Liver (tissue), 8 donors: ENCODE measurements at regions not wholly inside any gene's neighbourhood (a gene's known extent, or its start where the extent isn't known, plus 50 kb on each side); places are given as distances from the start of the nearest gene placed in this dataset.

Source experiments
- DNase-seq: peaks from one replicate; pipeline ENCODE4 v3.0.0-alpha.2; 2017; ENCODE audit warnings: low spot score
- H3K27ac ChIP-seq, 2 donors: one replicate each; pipeline ENCODE4 v1.7.0; 2013; ENCODE audit warnings: inconsistent platforms in 2 of 2, low read length in 2 of 2, control low read depth in 1 of 2, low read depth in 1 of 2, mild to moderate bottlenecking in 1 of 2
- H3K27me3 ChIP-seq, 4 donors: one replicate each; pipeline versions ENCODE4 v1.6.1 to v1.7.0; 2013; ENCODE audit warnings: low read length in 3 of 4, inconsistent platforms in 1 of 4, mild to moderate bottlenecking in 1 of 4, moderate library complexity in 1 of 4; ENCODE audit not compliant: control insufficient read depth in 4 of 4, insufficient read depth in 4 of 4
- H3K36me3 ChIP-seq, 4 donors: one replicate each; pipeline versions ENCODE4 v1.6.1 to v1.7.0; 2013; ENCODE audit warnings: low read length in 3 of 4, mild to moderate bottlenecking in 3 of 4, low read depth in 1 of 4, moderate library complexity in 1 of 4; ENCODE audit not compliant: control insufficient read depth in 4 of 4, insufficient read depth in 3 of 4
- H3K4me1 ChIP-seq, 4 donors: one replicate each; pipeline versions ENCODE4 v1.6.1 to v1.7.0; 2013; ENCODE audit warnings: low read length in 3 of 4, mild to moderate bottlenecking in 3 of 4, moderate library complexity in 1 of 4; ENCODE audit not compliant: control insufficient read depth in 4 of 4, insufficient read depth in 4 of 4
- H3K4me3 ChIP-seq, 3 donors: one replicate each; pipeline versions ENCODE4 v1.6.1 to v1.7.0; 2013; ENCODE audit warnings: low read length in 3 of 3, control low read depth in 1 of 3, low read depth in 1 of 3, mild to moderate bottlenecking in 1 of 3
- H3K9ac ChIP-seq, 2 donors: one replicate each; pipeline ENCODE4 v1.7.0; 2013; ENCODE audit warnings: low read length in 2 of 2, mild to moderate bottlenecking in 2 of 2, moderate library complexity in 2 of 2, control low read depth in 1 of 2, low read depth in 1 of 2
- H3K9me3 ChIP-seq, 4 donors: one replicate each; pipeline versions ENCODE4 v1.6.1 to v1.7.0; 2013; ENCODE audit warnings: low read length in 3 of 4; ENCODE audit not compliant: control insufficient read depth in 4 of 4
- EGR1 ChIP-seq, 2 donors: IDR thresholded peaks; 2 replicates each; pipeline ENCODE4 v1.6.1; 2016 to 2018; ENCODE audit warnings: antibody characterized with exemption in 2 of 2, low read depth in 2 of 2
- FOXA1 ChIP-seq: IDR thresholded peaks from 2 replicates; pipeline ENCODE4 v1.6.1; 2016; ENCODE audit warnings: antibody characterized with exemption
- HNF4A ChIP-seq, 2 donors: conservative IDR thresholded peaks; 2 replicates each; pipeline ENCODE4 v1.6.1; 2016; ENCODE audit warnings: antibody characterized with exemption in 2 of 2, mild to moderate bottlenecking in 2 of 2
- HNF4G ChIP-seq: IDR thresholded peaks from 2 replicates; pipeline ENCODE4 v1.6.1; 2016; ENCODE audit warnings: antibody characterized with exemption
- JUND ChIP-seq, 2 donors: IDR thresholded peaks; 2 replicates each; pipeline ENCODE4 v1.6.1; 2016; ENCODE audit warnings: antibody characterized with exemption in 2 of 2
- MAX ChIP-seq: IDR thresholded peaks from 2 replicates; pipeline ENCODE4 v1.6.1; 2016; ENCODE audit warnings: antibody characterized with exemption
- RAD21 ChIP-seq, 2 donors: IDR thresholded peaks; 2 replicates each; pipeline ENCODE4 v1.6.1; 2016; ENCODE audit warnings: antibody characterized with exemption in 2 of 2, mild to moderate bottlenecking in 2 of 2
- REST ChIP-seq: IDR thresholded peaks from 2 replicates; pipeline ENCODE4 v1.6.1; 2016; ENCODE audit warnings: antibody characterized with exemption, mild to moderate bottlenecking
- RXRA ChIP-seq, 2 donors: IDR thresholded peaks; 2 replicates each; pipeline ENCODE4 v1.6.1; 2017 to 2018; ENCODE audit warnings: antibody characterized with exemption in 2 of 2, mild to moderate bottlenecking in 1 of 2
- TAF1 ChIP-seq: conservative IDR thresholded peaks from 2 replicates; pipeline ENCODE4 v1.6.1; 2016; ENCODE audit warnings: antibody characterized with exemption, mild to moderate bottlenecking
- YY1 ChIP-seq: IDR thresholded peaks from 2 replicates; pipeline ENCODE4 v1.6.1; 2016; ENCODE audit warnings: antibody characterized with exemption, mild to moderate bottlenecking
- WGBS: extraction: QIAGEN DNeasy Blood & Tissue Kit; methylation state at CpG from one replicate; pipeline ENCODE4 v1.1.7; 2013; 5-methylcytosine and 5-hydroxymethylcytosine counted together
- TF ChIP-seq, protein P1 (sequence below): IDR thresholded peaks from 2 replicates; pipeline ENCODE4 v1.6.1; 2016; ENCODE audit warnings: antibody characterized with exemption
- TF ChIP-seq, protein P2 (sequence below): fragments of 150-350 bp; IDR thresholded peaks from 2 replicates; pipeline ENCODE4 v1.5.1; 2017; ENCODE audit warnings: improper control_type of control experiment, low read depth, low read length; ENCODE audit not compliant: missing input control
- donor health status: healthy.
- donor health status: healthy.
- donor health status: healthy.
- donor health status: healthy.
- donor health status: healthy.

- TF ChIP-seq EGR1 (IDR thresholded peaks at IDR 0.05; ENCODE audit: low read depth in 2 of 2) = no peak
- no peak for TF ChIP-seq JUND (IDR thresholded peaks at IDR 0.05)
- no peak for TF ChIP-seq YY1
- TF ChIP-seq HNF4G = no peak
- TF ChIP-seq HNF4A (conservative IDR thresholded peaks at IDR 0.05) = no peak
- TF ChIP-seq TAF1 = no peak
- no peak for TF ChIP-seq REST
- no peak for TF ChIP-seq RAD21 (IDR thresholded peaks at IDR 0.05)
- TF ChIP-seq FOXA1 = no peak
- TF ChIP-seq, protein P1, sequence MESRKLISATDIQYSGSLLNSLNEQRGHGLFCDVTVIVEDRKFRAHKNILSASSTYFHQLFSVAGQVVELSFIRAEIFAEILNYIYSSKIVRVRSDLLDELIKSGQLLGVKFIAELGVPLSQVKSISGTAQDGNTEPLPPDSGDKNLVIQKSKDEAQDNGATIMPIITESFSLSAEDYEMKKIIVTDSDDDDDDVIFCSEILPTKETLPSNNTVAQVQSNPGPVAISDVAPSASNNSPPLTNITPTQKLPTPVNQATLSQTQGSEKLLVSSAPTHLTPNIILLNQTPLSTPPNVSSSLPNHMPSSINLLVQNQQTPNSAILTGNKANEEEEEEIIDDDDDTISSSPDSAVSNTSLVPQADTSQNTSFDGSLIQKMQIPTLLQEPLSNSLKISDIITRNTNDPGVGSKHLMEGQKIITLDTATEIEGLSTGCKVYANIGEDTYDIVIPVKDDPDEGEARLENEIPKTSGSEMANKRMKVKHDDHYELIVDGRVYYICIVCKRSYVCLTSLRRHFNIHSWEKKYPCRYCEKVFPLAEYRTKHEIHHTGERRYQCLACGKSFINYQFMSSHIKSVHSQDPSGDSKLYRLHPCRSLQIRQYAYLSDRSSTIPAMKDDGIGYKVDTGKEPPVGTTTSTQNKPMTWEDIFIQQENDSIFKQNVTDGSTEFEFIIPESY = no peak
- TF ChIP-seq, protein P2, sequence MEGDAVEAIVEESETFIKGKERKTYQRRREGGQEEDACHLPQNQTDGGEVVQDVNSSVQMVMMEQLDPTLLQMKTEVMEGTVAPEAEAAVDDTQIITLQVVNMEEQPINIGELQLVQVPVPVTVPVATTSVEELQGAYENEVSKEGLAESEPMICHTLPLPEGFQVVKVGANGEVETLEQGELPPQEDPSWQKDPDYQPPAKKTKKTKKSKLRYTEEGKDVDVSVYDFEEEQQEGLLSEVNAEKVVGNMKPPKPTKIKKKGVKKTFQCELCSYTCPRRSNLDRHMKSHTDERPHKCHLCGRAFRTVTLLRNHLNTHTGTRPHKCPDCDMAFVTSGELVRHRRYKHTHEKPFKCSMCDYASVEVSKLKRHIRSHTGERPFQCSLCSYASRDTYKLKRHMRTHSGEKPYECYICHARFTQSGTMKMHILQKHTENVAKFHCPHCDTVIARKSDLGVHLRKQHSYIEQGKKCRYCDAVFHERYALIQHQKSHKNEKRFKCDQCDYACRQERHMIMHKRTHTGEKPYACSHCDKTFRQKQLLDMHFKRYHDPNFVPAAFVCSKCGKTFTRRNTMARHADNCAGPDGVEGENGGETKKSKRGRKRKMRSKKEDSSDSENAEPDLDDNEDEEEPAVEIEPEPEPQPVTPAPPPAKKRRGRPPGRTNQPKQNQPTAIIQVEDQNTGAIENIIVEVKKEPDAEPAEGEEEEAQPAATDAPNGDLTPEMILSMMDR = no peak
- no peak for TF ChIP-seq MAX
- H3K27ac ChIP-seq = no peak overlapping the region
- no peaks in the 10 kb centered on the region for H3K36me3 ChIP-seq
- no peaks in the 10 kb centered on the region for H3K4me1 ChIP-seq
- H3K27me3 ChIP-seq = no peaks in the 10 kb centered on the region
- 50% methylated on average over 2 of the region's 2 CpGs for WGBS
- DNase-seq = no peak
- no peak overlapping the region for H3K4me3 ChIP-seq
- no peaks in the 10 kb centered on the region for H3K9me3 ChIP-seq
- H3K9ac ChIP-seq = no peak overlapping the region
Observed at GRCh38 chr5:93189707-93190120, 391.3 kb downstream of the NR2F1-AS1 start.

- TF ChIP-seq RXRA (IDR thresholded peaks at IDR 0.05) = no peak
- 86% methylated on average over 3 of the region's 3 CpGs for WGBS
- DNase-seq = no peak
Observed at GRCh38 chr5:93188876-93189485, 392.0 kb downstream of the NR2F1-AS1 start.

More at GRCh38 chr5:93188876-93189485, 392.0 kb downstream of the NR2F1-AS1 start:
- Histone ChIP-seq H3K4me3 (no peak overlapping the region), H3K27ac (no peak overlapping the region), H3K36me3 (no peaks in the 10 kb centered on the region), H3K27me3 (no peaks in the 10 kb centered on the region), H3K9me3 (no peaks in the 10 kb centered on the region), H3K4me1 (no peaks in the 10 kb centered on the region), H3K9ac (no peak overlapping the region)
